Smooth muscle cell (in vitro differentiated cells): ENCODE measurements at regions not wholly inside any gene's neighbourhood (a gene's known extent, or its start where the extent isn't known, plus 50 kb on each side); places are given as distances from the start of the nearest gene placed in this dataset.
"Not testable (repeated sequence)": the region's sequence is repeated elsewhere in the genome, so short reads cannot be mapped to it uniquely, and the experiment has no call there.

Experiments used
- DNase-seq: peaks from one replicate; lab custom pipeline; 2025; ENCODE audit not compliant: unreplicated experiment; lab: John Stamatoyannopoulos, UW
- H2AFZ ChIP-seq: fragments of 200-600 bp; sonication (generic); 2 replicates; pipeline ENCODE4 v1.6.0; 2016; ENCODE audit warnings: antibody characterized with exemption, low read depth, mild to moderate bottlenecking
- H3F3A ChIP-seq: fragments of 200-600 bp; sonication (generic); 2 replicates; pipeline ENCODE4 v1.6.0; 2017; ENCODE audit warnings: antibody characterized with exemption, low read depth
- H3K27ac ChIP-seq: fragments of 200-600 bp; sonication (generic); 2 replicates; pipeline ENCODE4 v1.5.1; 2016; ENCODE audit warnings: low read depth, mild to moderate bottlenecking
- H3K27me3 ChIP-seq: fragments of 200-600 bp; sonication (generic); 2 replicates; pipeline ENCODE4 v1.6.1; 2016; ENCODE audit warnings: low read depth, mild to moderate bottlenecking
- H3K36me3 ChIP-seq: fragments of 200-600 bp; sonication (generic); 2 replicates; pipeline ENCODE4 v1.5.1; 2016; ENCODE audit warnings: low read depth
- H3K4me1 ChIP-seq: fragments of 200-600 bp; sonication (generic); 2 replicates; pipeline ENCODE4 v1.5.1; 2016; ENCODE audit warnings: low read depth
- H3K4me2 ChIP-seq: fragments of 200-600 bp; sonication (generic); 2 replicates; pipeline ENCODE4 v1.6.0; 2016; ENCODE audit warnings: mild to moderate bottlenecking
- H3K4me3 ChIP-seq: fragments of 200-600 bp; sonication (generic); 2 replicates; pipeline ENCODE4 v1.5.1; 2016; ENCODE audit warnings: mild to moderate bottlenecking
- H3K79me2 ChIP-seq: fragments of 200-600 bp; sonication (generic); 2 replicates; pipeline ENCODE4 v1.6.0; 2016; ENCODE audit warnings: low read depth, mild to moderate bottlenecking
- H3K9ac ChIP-seq: fragments of 200-600 bp; sonication (generic); 2 replicates; pipeline ENCODE4 v1.6.0; 2016; ENCODE audit warnings: low read depth
- H3K9me3 ChIP-seq: fragments of 200-600 bp; sonication (generic); replicated peaks from 2 replicates; pipeline ENCODE4 v1.5.1; 2016; ENCODE audit warnings: low read depth
- H4K20me1 ChIP-seq: fragments of 200-600 bp; sonication (generic); 2 replicates; pipeline ENCODE4 v1.6.0; 2016; ENCODE audit warnings: low read depth
- WGBS: methylation state at CpG from one replicate; pipeline ENCODE4 v1.1.7; 2016; ENCODE audit warnings: low lambda C conversion rate; 5-methylcytosine and 5-hydroxymethylcytosine counted together
- TF ChIP-seq, protein P1 (sequence below): fragments of 200-600 bp; sonication (generic); IDR thresholded peaks from 2 replicates; pipeline ENCODE4 v1.5.1; 2017; ENCODE audit warnings: borderline replicate concordance, mild to moderate bottlenecking, antibody characterized with exemption; ENCODE audit not compliant: insufficient read depth, poor library complexity, severe bottlenecking

DNA sequence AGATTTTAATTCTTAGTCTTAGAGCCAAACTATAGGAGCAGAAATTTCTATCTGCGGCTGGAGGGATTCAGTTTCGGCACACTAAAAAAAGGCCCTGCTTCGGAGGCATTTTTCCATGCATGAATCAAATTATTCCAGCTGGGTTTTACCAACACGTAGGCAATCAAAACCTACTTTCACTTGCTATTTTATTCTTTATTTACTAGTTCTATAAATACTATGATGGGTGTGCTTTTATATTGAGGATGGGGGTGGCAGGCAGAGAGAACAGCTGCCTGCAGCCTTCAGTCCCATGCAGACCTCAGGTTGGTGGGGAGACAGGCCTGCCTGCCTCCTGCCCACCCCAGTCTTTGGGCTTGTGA lies 609.8 kb downstream of the BCOR start:
- Histone ChIP-seq H3K4me3 (no peak overlapping the region), H3K9me3 (no peaks in the 10 kb centered on the region), H3K36me3 (no peaks in the 10 kb centered on the region), H4K20me1 (no peaks in the 10 kb centered on the region), H3K9ac (no peak overlapping the region), H3K4me1 (no peaks in the 10 kb centered on the region), H2AFZ (no peak overlapping the region), H3F3A (no peaks in the 10 kb centered on the region), H3K27me3 (no peaks in the 10 kb centered on the region), H3K79me2 (no peaks in the 10 kb centered on the region), H3K27ac (no peak overlapping the region), H3K4me2 (peak overlapping the region; percentile 33)
- TF ChIP-seq, protein P1, sequence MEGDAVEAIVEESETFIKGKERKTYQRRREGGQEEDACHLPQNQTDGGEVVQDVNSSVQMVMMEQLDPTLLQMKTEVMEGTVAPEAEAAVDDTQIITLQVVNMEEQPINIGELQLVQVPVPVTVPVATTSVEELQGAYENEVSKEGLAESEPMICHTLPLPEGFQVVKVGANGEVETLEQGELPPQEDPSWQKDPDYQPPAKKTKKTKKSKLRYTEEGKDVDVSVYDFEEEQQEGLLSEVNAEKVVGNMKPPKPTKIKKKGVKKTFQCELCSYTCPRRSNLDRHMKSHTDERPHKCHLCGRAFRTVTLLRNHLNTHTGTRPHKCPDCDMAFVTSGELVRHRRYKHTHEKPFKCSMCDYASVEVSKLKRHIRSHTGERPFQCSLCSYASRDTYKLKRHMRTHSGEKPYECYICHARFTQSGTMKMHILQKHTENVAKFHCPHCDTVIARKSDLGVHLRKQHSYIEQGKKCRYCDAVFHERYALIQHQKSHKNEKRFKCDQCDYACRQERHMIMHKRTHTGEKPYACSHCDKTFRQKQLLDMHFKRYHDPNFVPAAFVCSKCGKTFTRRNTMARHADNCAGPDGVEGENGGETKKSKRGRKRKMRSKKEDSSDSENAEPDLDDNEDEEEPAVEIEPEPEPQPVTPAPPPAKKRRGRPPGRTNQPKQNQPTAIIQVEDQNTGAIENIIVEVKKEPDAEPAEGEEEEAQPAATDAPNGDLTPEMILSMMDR = no peak
- 89% methylated on average over 4 of the region's 4 CpGs for WGBS
- DNase-seq = no peak

DNA sequence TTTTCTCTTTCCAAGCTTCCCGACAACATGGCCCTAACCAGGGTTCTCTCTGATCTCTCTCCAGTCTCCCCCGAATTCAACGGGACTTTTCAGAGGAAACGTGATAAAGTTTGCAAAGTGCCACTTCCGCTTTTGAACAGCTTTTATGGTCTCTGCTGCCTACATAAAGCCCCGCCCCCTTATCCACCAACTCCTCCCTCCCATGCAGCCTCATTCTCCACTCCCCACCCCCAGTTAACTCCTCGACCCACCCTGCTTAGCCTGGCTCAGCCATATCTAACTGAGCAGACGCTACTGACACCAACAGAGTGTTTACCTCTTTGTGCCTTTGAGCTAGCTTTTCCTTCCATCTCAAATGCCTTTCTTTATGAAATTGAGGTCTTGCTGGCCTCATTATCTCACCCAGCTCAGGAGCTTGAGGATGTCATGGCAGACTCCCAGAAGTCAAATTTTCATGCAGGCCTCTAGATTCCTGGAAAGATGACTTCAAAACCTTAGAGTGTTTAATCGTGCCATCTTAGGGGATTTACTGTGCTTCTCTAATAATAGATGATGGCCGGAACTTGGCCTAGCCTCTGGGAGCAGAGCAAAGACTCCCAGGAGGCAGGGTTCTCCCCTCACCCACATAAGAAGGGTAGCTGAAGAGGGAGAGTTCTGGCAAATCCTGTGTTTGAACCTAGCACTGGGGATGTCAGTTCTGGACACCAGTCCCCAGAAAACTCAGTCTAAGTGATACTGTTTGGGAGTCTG lies 606.0 kb downstream of the BCOR start:
- Histone ChIP-seq H3K4me2 (no peak overlapping the region), H3K4me3 (no peak overlapping the region), H3K27ac (no peak overlapping the region), H3K27me3 (no peaks in the 10 kb centered on the region), H3K4me1 (no peaks in the 10 kb centered on the region), H3F3A (no peaks in the 10 kb centered on the region), H4K20me1 (no peaks in the 10 kb centered on the region), H2AFZ (no peak overlapping the region), H3K9me3 (no peaks in the 10 kb centered on the region), H3K79me2 (no peaks in the 10 kb centered on the region), H3K9ac (no peak overlapping the region), H3K36me3 (no peaks in the 10 kb centered on the region)
- whole genome bisulfite sequencing = 53% methylated on average over 10 of the region's 10 CpGs
- no peak for DNase-seq
- TF ChIP-seq, protein P1 = no peak

DNA sequence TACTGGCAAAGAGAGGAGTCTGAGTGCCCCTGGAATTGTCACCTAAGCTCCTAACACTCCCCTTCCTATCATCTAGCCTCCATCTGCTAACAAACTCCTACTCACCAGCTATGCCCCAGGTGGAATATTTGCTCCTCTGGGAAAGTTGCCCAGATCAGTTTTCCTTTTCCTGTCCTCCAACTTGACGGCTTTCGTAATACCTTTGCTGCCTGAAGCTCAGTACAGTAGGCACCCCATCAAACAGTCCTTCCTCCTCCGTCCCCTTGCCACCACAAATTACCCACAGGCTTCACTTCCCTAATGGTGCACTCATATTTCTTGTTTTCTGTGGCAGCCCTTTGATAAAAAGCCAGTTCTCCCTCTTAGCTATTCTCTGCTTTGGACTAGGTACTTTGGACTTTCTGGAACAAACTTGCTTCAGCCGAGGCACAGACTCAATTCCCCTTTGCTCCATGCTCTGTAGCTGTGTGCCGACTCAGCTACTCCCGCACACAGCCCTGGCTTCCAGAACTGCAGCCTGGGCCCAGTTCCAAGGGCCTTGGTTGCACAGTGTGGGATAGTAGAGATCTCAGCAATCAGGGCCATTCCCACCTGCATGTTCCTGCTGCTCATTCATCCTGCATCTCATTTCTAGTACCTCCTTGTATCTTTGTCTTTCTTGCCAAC lies 605.1 kb downstream of the BCOR start:
- Histone ChIP-seq H3K9ac (no peak overlapping the region), H3K27me3 (no peaks in the 10 kb centered on the region), H4K20me1 (no peaks in the 10 kb centered on the region), H2AFZ (no peak overlapping the region), H3K4me2 (no peak overlapping the region), H3F3A (no peaks in the 10 kb centered on the region), H3K4me3 (no peak overlapping the region), H3K79me2 (no peaks in the 10 kb centered on the region), H3K36me3 (no peaks in the 10 kb centered on the region), H3K4me1 (no peaks in the 10 kb centered on the region), H3K9me3 (no peaks in the 10 kb centered on the region), H3K27ac (no peak overlapping the region)
- no peak for DNase-seq
- 94% methylated on average over 6 of the region's 6 CpGs for WGBS
- TF ChIP-seq, protein P1 = no peak

DNA sequence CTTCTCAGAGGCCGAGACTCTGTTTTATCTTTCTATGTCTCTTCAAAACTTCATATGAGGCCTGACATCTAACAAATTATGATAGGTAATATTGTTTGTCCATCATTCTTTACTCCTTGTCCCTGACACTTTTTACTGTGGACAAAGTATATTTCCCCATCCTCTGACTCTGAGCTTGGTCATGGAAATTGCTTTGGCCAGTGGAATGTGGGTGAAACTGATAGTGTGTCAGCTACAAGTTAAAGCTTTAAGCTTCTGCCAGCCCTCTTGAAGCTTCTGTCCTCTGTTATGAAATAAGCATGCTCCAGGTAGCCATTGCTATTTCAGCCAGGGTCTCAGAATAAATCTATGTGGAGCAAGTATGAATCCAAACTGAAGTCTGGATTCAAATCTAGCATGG lies 604.6 kb downstream of the BCOR start:
- Histone ChIP-seq H3K79me2 (no peaks in the 10 kb centered on the region), H3K27ac (no peak overlapping the region), H2AFZ (no peak overlapping the region), H3K27me3 (no peaks in the 10 kb centered on the region), H4K20me1 (no peaks in the 10 kb centered on the region), H3K4me2 (no peak overlapping the region), H3K9ac (no peak overlapping the region), H3K36me3 (no peaks in the 10 kb centered on the region), H3K4me3 (no peak overlapping the region), H3K4me1 (no peaks in the 10 kb centered on the region), H3F3A (no peaks in the 10 kb centered on the region), H3K9me3 (no peaks in the 10 kb centered on the region)
- DNase-seq = no peak
- WGBS = 95% methylated on average over 1 of the region's 1 CpG
- TF ChIP-seq, protein P1 = no peak

DNA sequence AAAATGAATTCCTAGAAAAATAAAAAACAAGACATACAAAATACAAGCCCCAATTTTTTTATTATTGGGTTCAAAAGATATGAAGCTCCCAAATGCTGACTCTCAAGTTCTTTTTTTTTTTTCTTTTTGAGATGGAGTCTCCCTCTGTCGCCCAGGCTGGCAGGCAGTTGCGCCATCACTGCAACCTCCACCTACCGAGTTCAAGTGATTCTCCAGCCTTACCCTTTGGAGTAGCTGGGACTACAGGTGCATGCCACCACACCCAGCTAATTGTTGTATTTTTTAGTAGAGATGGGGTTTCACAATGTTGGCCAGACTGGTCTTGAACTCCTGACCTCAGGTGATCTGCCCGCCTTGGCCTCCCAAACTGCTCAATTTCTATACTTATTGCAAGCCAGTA lies 600.6 kb downstream of the BCOR start:
- H3K9me3 ChIP-seq, H3K36me3 ChIP-seq, H4K20me1 ChIP-seq, H3F3A ChIP-seq, H2AFZ ChIP-seq, H3K27ac ChIP-seq, DNase-seq, H3K4me3 ChIP-seq, H3K9ac ChIP-seq, H3K79me2 ChIP-seq, H3K4me2 ChIP-seq, H3K4me1 ChIP-seq, H3K27me3 ChIP-seq: not testable (repeated sequence)
- 92% methylated on average over 4 of the region's 4 CpGs for WGBS
